Tongue (tissue), 1 donor: ENCODE measurements at regions not wholly inside any gene's neighbourhood (a gene's known extent, or its start where the extent isn't known, plus 50 kb on each side); places are given as distances from the start of the nearest gene placed in this dataset.
"Not testable (repeated sequence)": the region's sequence is repeated elsewhere in the genome, so short reads cannot be mapped to it uniquely, and the experiment has no call there.

ENCODE experiments used
- DNase-seq: peaks from one replicate; pipeline ENCODE4 v3.0.0-alpha.2; 2015

GRCh38 chr2:167748536-167748935, 498.9 kb downstream of the STK39 start:
- no peak for DNase-seq

GRCh38 chr2:167745667-167746066, 501.7 kb downstream of the STK39 start:
- no peak for DNase-seq

DNA sequence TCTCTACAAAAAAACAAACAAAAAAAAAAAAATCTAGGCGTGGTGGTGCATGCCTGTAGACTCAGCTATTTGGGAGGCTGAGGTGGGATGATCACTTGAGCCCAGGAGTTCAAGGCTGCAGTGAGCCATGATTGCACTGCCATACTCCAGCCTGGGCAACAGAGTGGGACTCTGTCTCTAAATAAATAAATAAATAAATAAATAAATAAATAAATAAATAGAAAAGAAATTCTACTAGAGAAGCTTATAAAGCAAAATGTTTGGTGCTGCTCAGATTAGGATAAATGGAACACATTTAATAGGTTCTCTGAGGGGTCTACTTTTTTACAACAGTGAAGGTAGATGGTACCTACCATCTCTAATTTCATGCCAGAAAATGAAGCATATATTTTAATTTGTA, 507.5 kb downstream of the STK39 start:
- DNase-seq: not testable (repeated sequence)

DNA sequence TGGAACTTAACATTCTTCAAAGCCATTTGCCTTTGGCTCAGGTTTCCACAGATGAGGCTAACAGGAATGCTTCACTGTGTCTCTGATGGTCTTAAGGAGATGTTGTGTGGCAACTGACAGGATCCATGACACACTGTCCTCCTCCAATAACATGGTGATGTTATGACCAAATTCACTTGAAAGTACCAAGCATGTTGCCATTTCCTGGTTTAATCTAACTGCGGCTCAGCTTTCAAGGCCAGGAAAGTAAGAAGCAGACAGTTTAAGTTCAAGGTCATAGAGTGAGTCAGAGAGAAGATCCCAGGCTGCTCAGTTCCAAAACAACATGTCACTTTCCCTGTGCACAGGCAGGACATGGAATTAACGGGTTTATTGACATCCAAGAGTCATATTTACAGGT, 513.6 kb downstream of the STK39 start:
- no peak for DNase-seq

- DNase-seq: no peak
These were observed 515.1 kb downstream of the STK39 start for GRCh38 chr2:167732326-167732725.

GRCh38 chr2:167729911-167730310, 517.5 kb downstream of the STK39 start:
- DNase-seq: no peak

DNA sequence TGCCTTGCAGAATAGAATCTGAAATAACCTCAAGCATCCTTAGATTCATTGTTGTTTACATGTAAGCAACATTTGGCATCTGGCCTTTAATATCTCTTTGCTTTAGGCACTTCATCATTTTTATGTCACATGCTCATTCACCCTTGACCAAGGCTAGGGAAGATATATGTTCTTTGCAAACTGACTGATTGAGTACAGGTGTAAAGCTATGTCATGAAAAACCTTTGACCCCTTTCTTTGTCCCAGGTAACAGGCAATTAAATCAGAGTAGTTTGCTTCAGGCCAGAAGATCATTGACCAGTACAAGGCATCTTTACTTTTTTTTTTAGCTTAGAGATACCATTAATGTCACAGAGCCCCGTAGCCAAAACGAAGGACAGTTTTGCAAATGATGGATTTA, 520.6 kb downstream of the STK39 start:
- no peak for DNase-seq

GRCh38 chr2:167721593-167721992, 525.8 kb downstream of the STK39 start:
- DNase-seq: no peak

- DNase-seq: no peak
These were observed 528.0 kb downstream of the STK39 start for GRCh38 chr2:167719410-167719809.

DNA sequence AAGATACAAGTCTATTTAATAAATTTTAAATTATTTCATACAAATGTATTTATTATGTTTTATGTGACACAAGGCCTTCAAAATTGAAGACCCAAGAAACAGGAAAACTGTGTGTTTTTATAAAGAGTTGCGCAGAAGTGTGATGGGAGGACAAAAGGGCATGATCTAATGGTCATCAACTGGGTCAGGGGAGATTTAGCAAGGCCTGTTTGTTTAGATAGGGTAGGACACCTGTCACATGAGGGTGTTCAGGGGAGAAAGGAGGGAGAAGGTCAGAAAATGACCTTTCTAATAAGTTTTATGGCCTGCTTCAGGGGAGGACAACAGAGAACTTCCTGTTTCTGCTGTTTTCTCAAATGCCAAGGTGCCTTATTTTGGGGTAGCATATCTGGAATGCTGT, 528.8 kb downstream of the STK39 start:
- no peak for DNase-seq

- DNase-seq: no peak
These were observed 531.5 kb downstream of the STK39 start for GRCh38 chr2:167715932-167716331.

GRCh38 chr2:167715498-167715897, 531.9 kb downstream of the STK39 start:
- not testable (repeated sequence) for DNase-seq

GRCh38 chr2:167712275-167712674, 535.1 kb downstream of the STK39 start:
- no peak for DNase-seq

- no peak for DNase-seq
These were observed 538.4 kb downstream of the STK39 start for GRCh38 chr2:167708998-167709397.

DNA sequence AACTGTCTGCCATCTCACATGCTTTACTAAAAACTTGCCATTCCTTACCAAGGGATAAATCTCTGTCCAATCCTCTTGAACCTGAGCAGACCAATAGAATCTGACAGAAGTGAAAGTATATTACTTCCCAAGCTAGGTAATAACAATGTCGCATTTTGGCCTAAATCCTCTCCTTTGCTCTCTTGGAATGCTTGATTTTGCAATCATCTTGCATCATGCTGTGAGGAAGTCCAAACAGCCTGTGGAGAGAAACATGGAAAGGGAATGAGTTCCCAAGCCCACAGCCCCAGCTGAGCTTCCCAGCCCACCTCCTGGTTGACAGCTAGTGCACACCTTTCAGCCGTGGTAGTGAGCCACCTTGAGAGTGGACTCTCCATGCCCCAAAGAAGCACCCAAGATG, 540.6 kb downstream of the STK39 start:
- DNase-seq: no peak

DNA sequence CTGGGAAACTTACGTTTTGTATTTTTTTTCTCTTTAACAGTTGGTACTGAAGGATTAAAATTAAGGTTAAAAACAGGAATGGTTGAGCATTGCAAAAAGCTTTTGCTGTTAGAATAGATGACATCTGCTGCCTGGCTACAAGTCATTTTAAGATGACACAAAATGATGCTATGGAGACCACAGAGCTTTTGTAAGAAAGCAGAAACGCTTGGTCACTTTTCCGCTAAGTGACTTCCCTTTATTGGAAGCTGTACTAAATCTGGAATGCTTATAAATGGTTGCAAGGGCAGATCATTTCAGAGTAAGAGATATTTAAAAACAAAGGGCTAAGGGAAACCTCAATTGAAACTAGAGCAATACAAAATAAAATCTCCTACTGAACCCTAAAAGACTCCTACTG, 544.0 kb downstream of the STK39 start:
- DNase-seq: no peak

DNA sequence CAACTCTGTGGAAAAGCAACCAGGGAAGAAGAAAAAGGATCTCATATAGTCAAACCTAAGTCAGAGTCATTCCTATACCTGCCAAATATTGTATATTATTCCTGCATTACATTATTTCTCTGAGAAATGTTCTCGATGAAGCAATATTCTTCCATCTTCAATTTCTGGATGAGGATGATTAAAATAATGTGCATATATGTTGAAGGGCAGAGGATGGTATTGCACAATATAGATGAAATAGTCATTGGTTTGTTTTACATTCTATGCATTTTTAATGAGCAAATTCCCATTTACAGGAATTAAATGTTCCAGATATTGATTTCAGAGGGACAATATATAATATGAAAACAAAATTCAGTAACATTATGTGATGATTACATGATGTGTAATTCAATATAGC, 545.2 kb downstream of the STK39 start:
- DNase-seq: no peak

- DNase-seq: no peak
These were observed 545.7 kb downstream of the STK39 start for GRCh38 chr2:167701651-167702050.

DNA sequence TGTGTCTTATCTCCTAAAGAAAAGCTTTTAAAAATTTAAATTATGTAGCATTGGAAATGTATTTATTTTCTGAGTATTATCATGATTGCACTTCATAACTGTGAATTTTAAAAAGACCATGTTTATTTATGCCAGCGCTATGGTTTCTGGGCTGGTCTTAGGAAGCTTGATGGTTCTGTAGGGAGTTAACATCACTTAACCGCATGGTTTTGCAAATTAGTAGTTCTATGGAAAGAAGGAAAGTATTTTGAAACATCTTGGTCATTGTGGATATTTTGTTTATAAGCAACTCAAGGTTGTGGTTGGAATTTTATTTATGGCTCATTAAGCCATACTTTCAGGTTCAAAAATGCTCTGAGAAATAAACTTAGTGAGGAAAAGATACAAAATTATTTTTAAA, 549.4 kb downstream of the STK39 start:
- no peak for DNase-seq

- no peak for DNase-seq
These were observed 550.2 kb downstream of the STK39 start for GRCh38 chr2:167697194-167697593.

DNA sequence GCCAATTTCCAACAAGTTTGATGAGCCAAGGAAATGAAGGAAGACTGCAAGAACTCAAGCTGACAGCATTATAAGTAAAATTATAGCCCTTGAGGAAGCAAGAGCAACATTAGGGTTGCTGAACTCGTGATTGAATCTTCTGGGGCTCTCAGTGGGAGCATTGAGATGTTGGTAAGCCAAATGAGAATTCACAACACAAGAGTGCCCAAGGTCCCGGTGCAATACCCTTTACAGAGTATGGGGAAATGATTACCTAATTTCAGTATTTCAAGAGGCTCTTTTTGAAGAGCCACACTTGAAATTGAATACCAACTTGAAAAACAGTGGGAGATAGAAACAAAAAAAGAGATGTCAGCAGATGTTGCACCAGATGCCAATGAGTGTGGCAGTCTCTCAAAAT, 554.5 kb downstream of the STK39 start:
- no peak for DNase-seq

DNA sequence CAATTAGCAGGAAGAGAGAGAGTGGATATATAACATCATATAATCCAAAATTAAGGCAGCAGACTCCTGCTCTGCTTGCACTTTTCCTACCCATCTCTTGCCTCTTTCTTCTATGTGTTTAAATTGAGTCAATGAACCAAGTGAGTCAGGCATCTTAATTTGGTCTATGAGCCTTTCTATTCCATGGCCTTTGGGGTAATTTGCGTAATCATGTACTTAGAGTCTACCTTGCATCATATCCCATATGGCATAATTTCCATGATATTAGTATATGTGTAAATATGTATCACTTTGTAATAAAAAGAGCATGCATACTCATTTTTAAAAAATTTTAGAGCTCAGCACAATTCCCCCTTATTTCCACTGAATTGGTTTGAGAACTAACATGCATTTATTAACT, 555.2 kb downstream of the STK39 start:
- DNase-seq: no peak

GRCh38 chr2:167689444-167689843, 558.0 kb downstream of the STK39 start:
- DNase-seq: no peak

DNA sequence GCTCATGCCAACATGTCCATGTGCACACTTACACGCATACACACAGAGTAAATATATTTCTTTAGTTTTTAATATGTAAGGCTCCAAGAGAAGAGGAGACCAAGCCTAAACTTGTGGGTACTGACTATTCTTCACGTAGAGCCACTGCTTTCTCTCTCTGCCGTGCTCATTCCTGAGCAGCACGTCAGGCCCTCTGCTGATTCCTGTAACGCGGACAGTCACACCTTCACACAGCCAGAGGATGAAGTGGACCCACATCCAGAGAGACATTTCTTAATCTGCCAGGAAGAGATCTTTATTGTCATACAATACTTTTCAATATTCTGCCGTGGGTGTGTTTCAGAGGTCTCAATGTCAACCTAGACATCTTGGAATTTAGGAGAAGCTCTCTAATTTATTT, 560.7 kb downstream of the STK39 start:
- no peak for DNase-seq

GRCh38 chr2:167681234-167682015, 566.0 kb downstream of the STK39 start:
- DNase-seq: peak; percentile 10
